ENCODE measurements at regions not wholly inside any gene's neighbourhood (a gene's known extent, or its start where the extent isn't known, plus 50 kb on each side); places are given as distances from the start of the nearest gene placed in this dataset.
A peak's percentile ranks its signal among the peaks of the same experiment; 100 is the strongest.

- 81% methylated on average over 3 of the region's 3 CpGs for WGBS
- Histone ChIP-seq H3K27ac (replicated peaks in 1 of 4) (no peak overlapping the region), H3K9me3 (no peaks in the 10 kb centered on the region), H3K4me3 (no peak overlapping the region), H3K4me1 (no peaks in the 10 kb centered on the region), H3K36me3 (no peaks in the 10 kb centered on the region), H3K27me3 (no peaks in the 10 kb centered on the region)
- TF ChIP-seq CTCF (IDR thresholded peaks at IDR 0.05) (no peak), EP300 (IDR thresholded peaks at IDR 0.05) (no peak), POLR2A (IDR thresholded peaks at IDR 0.05; ENCODE audit: low read depth) (no peak), POLR2AphosphoS5 (IDR thresholded peaks at IDR 0.05) (no peak)
- peak; percentile 75 for DNase-seq (ENCODE audit: extremely low spot score)
- intact Hi-C loops (cut with DNase I): no loop called here
Observed at GRCh38 chr16:51557670-51558069, 406.6 kb upstream of the SALL1 start.

GRCh38 chr16:51556694-51557340, 405.7 kb upstream of the SALL1 start:
- Histone ChIP-seq H3K27me3 (no peaks in the 10 kb centered on the region), H3K27ac (replicated peaks in 1 of 4) (no peak overlapping the region), H3K9me3 (no peaks in the 10 kb centered on the region), H3K36me3 (no peaks in the 10 kb centered on the region), H3K4me3 (no peak overlapping the region), H3K4me1 (no peaks in the 10 kb centered on the region)
- intact Hi-C loops (cut with DNase I): no loop called here
- DNase-seq (ENCODE audit: extremely low spot score): peak; percentile 90
- 34% methylated on average over 9 of the region's 9 CpGs for WGBS
- no peak for TF ChIP-seq EP300 (IDR thresholded peaks at IDR 0.05)
- TF ChIP-seq POLR2AphosphoS5 (IDR thresholded peaks at IDR 0.05): no peak
- no peak for TF ChIP-seq CTCF (IDR thresholded peaks at IDR 0.05)
- no peak for TF ChIP-seq POLR2A (IDR thresholded peaks at IDR 0.05; ENCODE audit: low read depth)

GRCh38 chr16:51553910-51554309, 402.8 kb upstream of the SALL1 start:
- Histone ChIP-seq H3K36me3 (no peaks in the 10 kb centered on the region), H3K27me3 (no peaks in the 10 kb centered on the region), H3K4me1 (no peaks in the 10 kb centered on the region), H3K27ac (replicated peaks in 1 of 4) (no peak overlapping the region), H3K4me3 (no peak overlapping the region), H3K9me3 (no peaks in the 10 kb centered on the region)
- TF ChIP-seq POLR2A (IDR thresholded peaks at IDR 0.05; ENCODE audit: low read depth) (no peak), CTCF (IDR thresholded peaks at IDR 0.05) (no peak), POLR2AphosphoS5 (IDR thresholded peaks at IDR 0.05) (no peak), EP300 (IDR thresholded peaks at IDR 0.05) (no peak)
- 92% methylated on average over 7 of the region's 7 CpGs for WGBS
- peak; percentile 57 for DNase-seq (ENCODE audit: extremely low spot score)
- intact Hi-C loops (cut with DNase I): no loop called here

- TF ChIP-seq POLR2AphosphoS5 (IDR thresholded peaks at IDR 0.05) (no peak), EP300 (IDR thresholded peaks at IDR 0.05) (no peak), POLR2A (IDR thresholded peaks at IDR 0.05; ENCODE audit: low read depth) (no peak), CTCF (IDR thresholded peaks at IDR 0.05) (no peak)
Observed at GRCh38 chr16:51553314-51553713, 402.2 kb upstream of the SALL1 start.

More at GRCh38 chr16:51553314-51553713, 402.2 kb upstream of the SALL1 start:
- 91% methylated on average over 2 of the region's 2 CpGs for WGBS
- no peaks in the 10 kb centered on the region for H3K36me3 ChIP-seq
- no peak overlapping the region for H3K27ac ChIP-seq (replicated peaks in 1 of 4)
- peak; percentile 72 for DNase-seq (ENCODE audit: extremely low spot score)
- no peaks in the 10 kb centered on the region for H3K4me1 ChIP-seq
- intact Hi-C loops (cut with DNase I): no loop called here
- no peaks in the 10 kb centered on the region for H3K27me3 ChIP-seq
- no peaks in the 10 kb centered on the region for H3K9me3 ChIP-seq
- no peak overlapping the region for H3K4me3 ChIP-seq
